T-helper 1 cell treated with Interleukin-12 subunit alpha and Interleukin-12 subunit beta and Interleukin-4 antibody, amounts not matched to agents 30 μg/mL and 1 μg/mL, for 36 hours (primary cell): ENCODE measurements at regions not wholly inside any gene's neighbourhood (a gene's known extent, or its start where the extent isn't known, plus 50 kb on each side); places are given as distances from the start of the nearest gene placed in this dataset.
"Not testable (repeated sequence)": the region's sequence is repeated elsewhere in the genome, so short reads cannot be mapped to it uniquely, and the experiment has no call there.

ENCODE experiments used
- H3K27ac Mint-ChIP-seq: one replicate; pipeline ENCODE4 v1.8.0; 2021; ENCODE audit warnings: mild to moderate bottlenecking, mixed read lengths
- H3K27me3 Mint-ChIP-seq: one replicate; pipeline ENCODE4 v1.8.0; 2021; ENCODE audit warnings: low read depth, mixed read lengths
- H3K36me3 Mint-ChIP-seq: one replicate; pipeline ENCODE4 v1.8.0; 2021; ENCODE audit warnings: low read depth, mixed read lengths
- H3K4me1 Mint-ChIP-seq: one replicate; pipeline ENCODE4 v1.8.0; 2021; ENCODE audit warnings: low read depth, mixed read lengths
- H3K4me3 Mint-ChIP-seq: one replicate; pipeline ENCODE4 v1.8.0; 2021; ENCODE audit warnings: mild to moderate bottlenecking, moderate library complexity, mixed read lengths
- H3K9me3 Mint-ChIP-seq: one replicate; pipeline ENCODE4 v1.8.0; 2021; ENCODE audit warnings: mixed read lengths

GRCh38 chr5:23451156-23451555 is 56.3 kb upstream of the PRDM9 start:
- peaks cover 23% of the 10 kb centered on the region for H3K9me3 Mint-ChIP-seq
- H3K4me3 Mint-ChIP-seq, result no peak overlapping the region
- H3K4me1 Mint-ChIP-seq, result no peaks in the 10 kb centered on the region
- H3K27me3 Mint-ChIP-seq, result no peaks in the 10 kb centered on the region
- no peak overlapping the region for H3K27ac Mint-ChIP-seq
- H3K36me3 Mint-ChIP-seq, result no peaks in the 10 kb centered on the region

DNA sequence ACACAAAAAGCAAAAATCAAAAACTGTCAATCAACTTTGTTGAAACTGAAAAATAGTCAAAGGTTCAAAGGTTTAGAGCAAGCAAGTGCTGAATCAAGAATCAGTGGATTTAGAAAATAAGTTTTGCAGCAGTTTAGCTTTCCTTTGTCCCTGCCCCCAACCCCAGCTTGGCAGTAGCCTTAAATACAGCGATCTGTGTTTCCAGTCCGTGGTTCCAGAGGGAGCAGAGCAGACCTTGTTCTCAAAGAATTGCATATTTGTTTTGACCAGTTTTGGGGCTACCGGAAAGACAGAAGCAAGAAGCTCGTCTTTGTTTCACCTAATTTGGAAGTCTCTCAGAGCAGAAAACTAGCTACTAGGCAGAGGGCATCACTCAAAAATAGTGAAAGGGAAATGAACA is 57.2 kb upstream of the PRDM9 start:
- Mint-ChIP-seq H3K27me3 (no peaks in the 10 kb centered on the region), H3K36me3 (no peaks in the 10 kb centered on the region), H3K9me3 (peaks cover 18% of the 10 kb centered on the region), H3K4me3 (no peak overlapping the region), H3K4me1 (no peaks in the 10 kb centered on the region), H3K27ac (no peak overlapping the region)

GRCh38 chr5:23448627-23449026 is 58.8 kb upstream of the PRDM9 start:
- Mint-ChIP-seq H3K27me3 (no peaks in the 10 kb centered on the region), H3K27ac (no peak overlapping the region), H3K36me3 (no peaks in the 10 kb centered on the region), H3K4me1 (no peaks in the 10 kb centered on the region), H3K9me3 (peaks cover 22% of the 10 kb centered on the region), H3K4me3 (no peak overlapping the region)

DNA sequence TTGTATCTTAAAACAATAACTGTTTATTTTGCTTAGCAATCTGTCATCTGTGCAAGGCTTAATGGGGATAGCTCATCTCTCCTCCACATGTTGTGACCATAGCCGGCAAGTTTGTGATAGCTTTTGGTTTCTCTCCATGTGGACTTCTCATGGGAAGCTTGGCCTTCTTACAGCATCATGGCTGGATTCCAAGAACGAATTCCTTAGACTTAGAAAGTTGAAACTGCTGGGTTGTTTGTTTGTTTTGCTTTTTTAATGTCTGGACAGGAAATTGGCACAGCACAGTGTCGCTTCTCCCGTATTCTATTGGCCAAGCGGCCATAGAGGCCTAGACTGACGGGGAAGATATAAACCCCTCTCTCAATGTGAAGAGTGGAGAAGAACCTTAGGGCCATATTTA is 61.0 kb upstream of the PRDM9 start:
- no peaks in the 10 kb centered on the region for H3K27me3 Mint-ChIP-seq
- peaks cover 18% of the 10 kb centered on the region for H3K9me3 Mint-ChIP-seq
- no peak overlapping the region for H3K4me3 Mint-ChIP-seq

DNA sequence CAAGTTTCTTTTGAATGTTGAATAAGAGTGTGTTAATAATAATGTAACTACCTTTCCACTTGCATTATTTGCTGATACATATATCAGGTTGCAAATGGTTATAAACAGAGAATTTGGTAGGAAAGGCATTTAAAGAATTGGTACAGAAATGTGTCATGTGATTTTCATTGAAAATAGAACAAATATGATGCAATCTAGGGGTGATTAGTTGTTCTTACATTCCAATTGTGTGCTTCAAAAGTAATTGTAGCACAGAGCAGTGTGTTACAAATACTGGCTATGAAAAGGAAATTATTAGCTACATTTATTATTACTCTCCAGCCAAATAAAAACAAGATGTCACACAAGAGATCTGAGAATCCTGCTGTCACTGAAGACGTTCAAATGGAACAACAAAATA is 61.8 kb upstream of the PRDM9 start:
- Mint-ChIP-seq H3K27me3 (no peaks in the 10 kb centered on the region), H3K4me1 (no peaks in the 10 kb centered on the region), H3K27ac (no peak overlapping the region), H3K4me3 (no peak overlapping the region), H3K9me3 (peaks cover 18% of the 10 kb centered on the region), H3K36me3 (no peaks in the 10 kb centered on the region)

More for the DNA sequence above, 61.0 kb upstream of the PRDM9 start:
- no peak overlapping the region for H3K27ac Mint-ChIP-seq
- H3K4me1 Mint-ChIP-seq, result no peaks in the 10 kb centered on the region
- H3K36me3 Mint-ChIP-seq, result no peaks in the 10 kb centered on the region

- Mint-ChIP-seq H3K27me3 (no peaks in the 10 kb centered on the region), H3K4me1 (no peaks in the 10 kb centered on the region), H3K27ac (no peak overlapping the region), H3K9me3 (peaks cover 30% of the 10 kb centered on the region), H3K4me3 (no peak overlapping the region), H3K36me3 (no peaks in the 10 kb centered on the region)
Measured at GRCh38 chr5:23440703-23441102, 66.7 kb upstream of the PRDM9 start.

- Mint-ChIP-seq H3K9me3 (peaks cover 30% of the 10 kb centered on the region), H3K27me3 (no peaks in the 10 kb centered on the region), H3K36me3 (no peaks in the 10 kb centered on the region), H3K27ac (no peak overlapping the region), H3K4me3 (no peak overlapping the region), H3K4me1 (no peaks in the 10 kb centered on the region)
Measured at GRCh38 chr5:23437011-23437410, 70.4 kb upstream of the PRDM9 start.

- peaks cover 19% of the 10 kb centered on the region for H3K9me3 Mint-ChIP-seq
- H3K36me3 Mint-ChIP-seq, result no peaks in the 10 kb centered on the region
- no peak overlapping the region for H3K4me3 Mint-ChIP-seq
- H3K27ac Mint-ChIP-seq, result no peak overlapping the region
- H3K27me3 Mint-ChIP-seq, result no peaks in the 10 kb centered on the region
- no peaks in the 10 kb centered on the region for H3K4me1 Mint-ChIP-seq
Measured at GRCh38 chr5:23433534-23434315, 73.7 kb upstream of the PRDM9 start.

GRCh38 chr5:23428705-23429104 is 78.7 kb upstream of the PRDM9 start:
- H3K4me3 Mint-ChIP-seq, result no peak overlapping the region
- H3K27ac Mint-ChIP-seq, result no peak overlapping the region
- no peaks in the 10 kb centered on the region for H3K27me3 Mint-ChIP-seq

DNA sequence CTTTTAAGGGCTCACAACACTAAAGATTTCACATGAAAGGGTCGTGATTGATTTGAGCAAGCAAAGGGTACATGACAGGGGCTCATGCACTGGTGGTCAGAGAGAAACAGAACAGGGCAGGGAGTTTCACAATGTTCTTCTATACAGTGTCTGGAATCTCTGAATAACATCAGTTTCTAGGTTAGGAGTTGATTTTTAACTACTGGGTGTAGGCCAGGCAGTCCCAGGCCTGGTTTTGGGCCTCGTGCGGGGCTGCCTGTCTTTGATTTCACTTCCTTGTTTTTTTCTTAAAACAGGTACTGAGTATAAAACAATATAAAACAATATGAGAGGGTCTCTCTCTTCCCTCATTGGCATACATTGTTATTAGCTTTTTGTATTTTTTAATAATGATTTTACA is 87.2 kb upstream of the PRDM9 start:
- not testable (repeated sequence) for H3K27me3 Mint-ChIP-seq, H3K36me3 Mint-ChIP-seq, H3K4me3 Mint-ChIP-seq, H3K4me1 Mint-ChIP-seq, H3K27ac Mint-ChIP-seq
- peaks cover 28% of the 10 kb centered on the region for H3K9me3 Mint-ChIP-seq

More at GRCh38 chr5:23428705-23429104, 78.7 kb upstream of the PRDM9 start:
- Mint-ChIP-seq H3K36me3 (no peaks in the 10 kb centered on the region), H3K4me1 (no peaks in the 10 kb centered on the region), H3K9me3 (peaks cover 17% of the 10 kb centered on the region)

- no peaks in the 10 kb centered on the region for H3K4me1 Mint-ChIP-seq
- no peaks in the 10 kb centered on the region for H3K27me3 Mint-ChIP-seq
- peaks cover 31% of the 10 kb centered on the region for H3K9me3 Mint-ChIP-seq
- no peaks in the 10 kb centered on the region for H3K36me3 Mint-ChIP-seq
- no peak overlapping the region for H3K27ac Mint-ChIP-seq
- no peak overlapping the region for H3K4me3 Mint-ChIP-seq
Measured at GRCh38 chr5:23419115-23419514, 88.3 kb upstream of the PRDM9 start.

- H3K36me3 Mint-ChIP-seq, result no peaks in the 10 kb centered on the region
- no peaks in the 10 kb centered on the region for H3K4me1 Mint-ChIP-seq
- no peak overlapping the region for H3K4me3 Mint-ChIP-seq
- no peak overlapping the region for H3K27ac Mint-ChIP-seq
- H3K27me3 Mint-ChIP-seq, result no peaks in the 10 kb centered on the region
- peaks cover 46% of the 10 kb centered on the region for H3K9me3 Mint-ChIP-seq
Measured at GRCh38 chr5:23412515-23412914, 94.9 kb upstream of the PRDM9 start.

- H3K9me3 Mint-ChIP-seq, result peaks cover 48% of the 10 kb centered on the region
- no peaks in the 10 kb centered on the region for H3K27me3 Mint-ChIP-seq
- H3K4me1 Mint-ChIP-seq, result no peaks in the 10 kb centered on the region
- no peaks in the 10 kb centered on the region for H3K36me3 Mint-ChIP-seq
- no peak overlapping the region for H3K4me3 Mint-ChIP-seq
- H3K27ac Mint-ChIP-seq, result no peak overlapping the region
Measured at GRCh38 chr5:23411994-23412393, 95.4 kb upstream of the PRDM9 start.

- H3K4me3 Mint-ChIP-seq, result no peak overlapping the region
- no peak overlapping the region for H3K27ac Mint-ChIP-seq
- H3K4me1 Mint-ChIP-seq, result no peaks in the 10 kb centered on the region
- H3K9me3 Mint-ChIP-seq, result peaks cover 48% of the 10 kb centered on the region
- no peaks in the 10 kb centered on the region for H3K27me3 Mint-ChIP-seq
- no peaks in the 10 kb centered on the region for H3K36me3 Mint-ChIP-seq
Measured at GRCh38 chr5:23411200-23411599, 96.2 kb upstream of the PRDM9 start.

DNA sequence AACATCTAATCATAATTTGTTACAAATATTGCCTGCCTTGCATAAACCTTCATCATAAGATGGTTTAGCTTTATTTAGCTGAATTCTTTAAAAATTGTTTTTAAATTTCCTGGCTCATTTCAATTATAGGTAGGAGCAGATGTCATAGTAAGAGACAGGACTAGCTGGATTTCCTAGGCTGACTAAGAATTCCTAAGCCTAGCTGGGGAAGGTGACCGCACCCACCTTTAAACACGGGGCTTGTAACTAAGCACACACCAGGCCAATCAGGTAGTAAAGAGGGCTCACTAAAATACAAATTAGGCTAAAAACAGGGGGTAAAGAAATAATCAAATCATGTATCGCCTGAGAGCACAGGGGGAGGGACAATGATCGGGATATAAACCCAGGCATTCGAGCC is 96.6 kb upstream of the PRDM9 start:
- H3K36me3 Mint-ChIP-seq, H3K4me3 Mint-ChIP-seq, H3K4me1 Mint-ChIP-seq, H3K27ac Mint-ChIP-seq, H3K27me3 Mint-ChIP-seq: not testable (repeated sequence)
- peaks cover 44% of the 10 kb centered on the region for H3K9me3 Mint-ChIP-seq
